ENCODE measurements at regions not wholly inside any gene's neighbourhood (a gene's known extent, or its start where the extent isn't known, plus 50 kb on each side); places are given as distances from the start of the nearest gene placed in this dataset.
"Not testable (repeated sequence)": the region's sequence is repeated elsewhere in the genome, so short reads cannot be mapped to it uniquely, and the experiment has no call there.

- no peaks in the 10 kb centered on the region for H3K36me3 Mint-ChIP-seq
- ATAC-seq, result no peak
- H3K27me3 Mint-ChIP-seq, result no peaks in the 10 kb centered on the region
- no peaks in the 10 kb centered on the region for H3K4me1 Mint-ChIP-seq
- H3K4me3 Mint-ChIP-seq, result no peak overlapping the region
- H3K9me3 Mint-ChIP-seq, result peaks cover 3% of the 10 kb centered on the region
- H3K27ac Mint-ChIP-seq, result no peak overlapping the region
Observed at GRCh38 chr9:25814023-25814422, 135.8 kb upstream of the TUSC1 start.

DNA sequence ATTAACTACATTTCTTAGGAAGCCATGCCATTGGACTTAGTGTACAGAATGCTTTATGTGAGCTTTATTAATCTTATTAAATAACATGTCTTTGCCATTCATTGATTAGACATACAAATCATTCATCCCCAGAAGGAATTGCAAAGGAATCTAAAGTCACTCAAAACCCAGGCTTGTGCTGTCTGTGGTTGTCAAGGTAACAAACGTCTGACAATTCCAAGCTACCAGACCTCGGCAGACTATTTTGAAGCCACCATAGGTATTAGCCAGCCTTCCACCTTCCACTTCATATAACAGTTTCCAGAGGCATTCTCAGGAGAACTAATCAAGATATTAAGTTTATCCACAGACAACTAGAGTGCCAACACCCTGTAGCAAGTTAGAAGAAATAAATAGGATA lies 135.2 kb upstream of the TUSC1 start:
- ATAC-seq, result no peak
- peaks cover 3% of the 10 kb centered on the region for H3K9me3 Mint-ChIP-seq
- no peaks in the 10 kb centered on the region for H3K36me3 Mint-ChIP-seq
- no peaks in the 10 kb centered on the region for H3K27me3 Mint-ChIP-seq
- no peak overlapping the region for H3K4me3 Mint-ChIP-seq
- H3K4me1 Mint-ChIP-seq, result no peaks in the 10 kb centered on the region
- no peak overlapping the region for H3K27ac Mint-ChIP-seq

GRCh38 chr9:25808554-25808953 lies 130.3 kb upstream of the TUSC1 start:
- Mint-ChIP-seq H3K4me1 (no peaks in the 10 kb centered on the region), H3K27ac (no peak overlapping the region), H3K4me3 (no peak overlapping the region), H3K9me3 (peaks cover 6% of the 10 kb centered on the region), H3K27me3 (no peaks in the 10 kb centered on the region), H3K36me3 (no peaks in the 10 kb centered on the region)
- no peak for ATAC-seq

DNA sequence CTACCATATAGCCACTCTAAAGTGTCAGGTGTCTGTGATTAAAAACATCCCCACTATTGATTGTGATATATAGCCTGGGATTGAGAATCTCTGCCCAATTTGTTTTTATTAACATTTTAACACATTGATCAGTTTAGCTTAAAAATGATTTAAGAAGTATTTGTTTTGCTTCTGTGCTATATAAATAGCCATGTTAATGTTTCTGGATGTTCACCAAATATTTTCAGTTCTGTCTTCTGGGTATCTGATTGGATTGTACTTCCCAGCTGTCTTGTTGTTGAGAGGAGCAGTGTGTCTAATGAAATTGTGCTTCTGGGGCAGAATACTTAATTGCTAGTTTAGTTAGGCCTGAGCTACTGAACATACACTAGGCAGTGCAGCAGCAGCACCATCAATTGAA lies 126.6 kb upstream of the TUSC1 start:
- no peak for ATAC-seq
- H3K4me3 Mint-ChIP-seq, result no peak overlapping the region
- H3K9me3 Mint-ChIP-seq, result peaks cover 7% of the 10 kb centered on the region
- H3K4me1 Mint-ChIP-seq, result no peaks in the 10 kb centered on the region
- no peak overlapping the region for H3K27ac Mint-ChIP-seq
- H3K36me3 Mint-ChIP-seq, result no peaks in the 10 kb centered on the region
- no peaks in the 10 kb centered on the region for H3K27me3 Mint-ChIP-seq

DNA sequence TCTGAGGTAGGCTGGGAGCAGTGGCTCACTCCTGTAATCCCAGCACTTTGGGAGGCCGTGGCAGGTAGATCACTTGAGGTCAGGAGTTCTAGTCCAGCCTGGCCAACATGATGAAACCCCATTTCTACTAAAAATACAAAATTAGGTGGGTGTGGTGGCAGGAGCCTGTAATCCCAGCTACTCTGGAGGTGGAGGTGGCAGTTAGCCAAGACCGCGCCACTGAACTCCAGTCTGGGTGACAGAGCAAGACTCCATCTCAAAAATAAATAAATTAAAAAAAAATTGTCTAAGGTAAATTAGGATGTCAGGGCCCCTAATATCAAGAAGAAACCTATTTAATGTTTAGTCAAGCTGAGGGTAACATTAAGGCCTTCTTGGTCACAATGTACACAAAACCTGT lies 123.7 kb upstream of the TUSC1 start:
- not testable (repeated sequence) for ATAC-seq, H3K9me3 Mint-ChIP-seq, H3K27me3 Mint-ChIP-seq, H3K27ac Mint-ChIP-seq, H3K4me3 Mint-ChIP-seq, H3K4me1 Mint-ChIP-seq, H3K36me3 Mint-ChIP-seq

GRCh38 chr9:25773805-25774204 lies 95.6 kb upstream of the TUSC1 start:
- H3K9me3 Mint-ChIP-seq, result peaks cover 7% of the 10 kb centered on the region
- H3K4me3 Mint-ChIP-seq, result no peak overlapping the region
- H3K36me3 Mint-ChIP-seq, result no peaks in the 10 kb centered on the region
- H3K27ac Mint-ChIP-seq, result no peak overlapping the region
- no peaks in the 10 kb centered on the region for H3K4me1 Mint-ChIP-seq
- ATAC-seq, result no peak
- H3K27me3 Mint-ChIP-seq, result no peaks in the 10 kb centered on the region

- ATAC-seq, result no peak
- H3K4me3 Mint-ChIP-seq, result no peak overlapping the region
- no peaks in the 10 kb centered on the region for H3K9me3 Mint-ChIP-seq
- H3K4me1 Mint-ChIP-seq, result no peaks in the 10 kb centered on the region
- H3K27me3 Mint-ChIP-seq, result no peaks in the 10 kb centered on the region
- no peaks in the 10 kb centered on the region for H3K36me3 Mint-ChIP-seq
- H3K27ac Mint-ChIP-seq, result no peak overlapping the region
Observed at GRCh38 chr9:25755951-25756350, 77.7 kb upstream of the TUSC1 start.

GRCh38 chr9:25752398-25752797 lies 74.2 kb upstream of the TUSC1 start:
- no peak overlapping the region for H3K4me3 Mint-ChIP-seq
- H3K4me1 Mint-ChIP-seq, result no peaks in the 10 kb centered on the region
- no peak overlapping the region for H3K27ac Mint-ChIP-seq
- ATAC-seq, result no peak
- H3K27me3 Mint-ChIP-seq, result no peaks in the 10 kb centered on the region
- H3K9me3 Mint-ChIP-seq, result peaks cover 3% of the 10 kb centered on the region
- no peaks in the 10 kb centered on the region for H3K36me3 Mint-ChIP-seq

DNA sequence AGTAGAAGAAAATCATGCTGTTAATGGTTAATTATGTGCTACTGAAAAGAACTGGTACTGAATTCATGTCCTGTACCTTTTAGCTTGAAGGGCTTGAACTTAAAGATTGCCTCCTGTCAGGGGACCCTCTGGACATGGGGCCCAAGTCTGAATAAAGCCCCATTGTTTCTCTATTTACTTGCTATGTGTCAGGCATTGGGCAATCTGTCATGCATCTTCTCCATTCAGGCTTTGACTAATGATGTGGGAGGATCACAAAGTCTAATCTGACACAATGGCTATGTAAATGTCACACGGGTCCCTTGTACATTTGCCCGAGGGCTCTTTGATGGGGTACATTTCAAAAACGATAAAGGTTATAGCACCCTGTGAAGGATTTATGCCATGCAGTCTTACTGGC lies 64.0 kb upstream of the TUSC1 start:
- Mint-ChIP-seq H3K4me1 (no peaks in the 10 kb centered on the region), H3K27ac (no peak overlapping the region), H3K27me3 (no peaks in the 10 kb centered on the region), H3K9me3 (peaks cover 3% of the 10 kb centered on the region), H3K4me3 (no peak overlapping the region), H3K36me3 (no peaks in the 10 kb centered on the region)
- ATAC-seq, result no peak

DNA sequence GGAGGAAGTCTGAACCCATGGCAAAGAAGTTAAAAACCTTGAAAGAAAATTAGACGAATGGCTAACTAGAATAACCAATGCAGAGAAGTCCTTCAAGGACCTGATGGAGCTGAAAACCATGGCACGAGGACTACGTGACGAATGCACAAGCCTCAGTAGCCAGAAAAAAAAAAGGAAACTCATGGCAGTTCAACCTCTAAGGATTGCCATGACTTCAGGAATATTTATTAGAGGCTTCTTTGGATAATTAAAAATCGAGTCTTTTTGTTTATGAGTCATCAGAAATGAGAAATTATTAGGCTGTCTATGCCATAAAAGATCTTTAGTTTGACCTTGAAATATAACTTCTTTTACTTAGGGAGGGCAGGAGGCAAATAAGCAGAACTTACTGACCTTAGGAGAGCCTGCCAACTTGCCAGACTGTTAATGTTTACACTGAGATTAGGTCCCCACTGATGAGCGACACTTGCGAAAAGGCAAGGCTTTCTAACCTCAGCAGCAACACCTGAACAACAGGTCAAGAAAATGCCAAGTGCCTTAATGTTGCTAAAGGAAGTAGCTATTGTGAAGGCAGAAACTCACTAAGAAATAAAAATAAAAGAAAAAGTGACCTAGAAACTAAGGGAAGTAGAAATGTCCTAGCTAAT lies 55.2 kb upstream of the TUSC1 start:
- no peaks in the 10 kb centered on the region for H3K36me3 Mint-ChIP-seq
- peaks cover 3% of the 10 kb centered on the region for H3K9me3 Mint-ChIP-seq
- H3K27ac Mint-ChIP-seq, result no peak overlapping the region
- no peaks in the 10 kb centered on the region for H3K27me3 Mint-ChIP-seq
- H3K4me1 Mint-ChIP-seq, result no peaks in the 10 kb centered on the region
- ATAC-seq, result no peak
- no peak overlapping the region for H3K4me3 Mint-ChIP-seq

DNA sequence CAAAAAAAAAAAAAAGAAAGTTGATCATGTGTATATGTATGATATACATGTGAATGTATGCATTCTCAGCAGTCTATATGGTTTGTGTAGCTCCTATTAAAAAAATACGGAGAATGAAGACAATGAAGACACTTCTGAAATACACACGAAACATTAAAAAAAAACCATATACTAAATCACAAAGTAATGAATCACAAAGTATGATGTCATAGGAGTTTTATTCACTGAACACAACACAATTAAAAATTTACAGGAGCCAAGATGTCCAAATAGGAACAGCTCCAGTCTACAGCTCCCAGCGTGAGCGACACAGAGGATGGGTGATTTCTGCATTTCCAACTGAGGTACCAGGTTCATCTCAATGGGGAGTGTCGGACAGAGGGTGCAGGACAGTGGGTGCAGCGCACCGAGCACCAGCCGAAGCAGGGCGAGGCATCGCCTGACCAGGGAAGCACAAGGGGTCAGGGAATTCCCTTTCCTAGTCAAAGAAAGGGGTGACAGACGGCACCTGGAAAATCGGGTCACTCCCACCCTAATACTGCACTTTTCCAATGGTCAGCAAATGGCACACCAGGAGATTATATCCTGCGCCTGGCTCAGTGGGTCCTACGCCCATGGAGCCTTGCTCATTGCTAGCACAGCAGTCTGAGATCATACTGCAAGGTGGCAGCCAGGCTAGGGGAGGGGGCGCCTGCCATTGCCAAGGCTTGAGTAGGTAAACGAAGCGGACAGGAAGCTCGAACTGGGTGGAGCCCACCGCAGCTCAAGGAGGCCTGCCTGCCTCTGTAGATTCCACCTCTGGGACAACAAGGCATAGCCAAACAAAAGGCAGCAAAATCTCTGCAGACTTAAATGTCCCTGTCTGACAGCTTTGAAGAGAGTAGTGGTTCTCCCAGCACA lies 53.9 kb upstream of the TUSC1 start:
- H3K4me1 Mint-ChIP-seq, H3K27ac Mint-ChIP-seq, H3K27me3 Mint-ChIP-seq, H3K36me3 Mint-ChIP-seq, H3K9me3 Mint-ChIP-seq, H3K4me3 Mint-ChIP-seq, ATAC-seq: not testable (repeated sequence)
